GM21526 (cell line): ENCODE measurements at regions not wholly inside any gene's neighbourhood (a gene's known extent, or its start where the extent isn't known, plus 50 kb on each side); places are given as distances from the start of the nearest gene placed in this dataset.
A peak's percentile ranks its signal among the peaks of the same experiment; 100 is the strongest.
"Not testable (repeated sequence)": the region's sequence is repeated elsewhere in the genome, so short reads cannot be mapped to it uniquely, and the experiment has no call there.

Experiments used
- ATAC-seq: cut with Tn5 transposase; IDR thresholded peaks from one replicate; pipeline ENCODE4 v1.9.1; 2021; ENCODE audit warnings: moderate library complexity; ENCODE audit not compliant: unreplicated experiment, low FRiP score

DNA sequence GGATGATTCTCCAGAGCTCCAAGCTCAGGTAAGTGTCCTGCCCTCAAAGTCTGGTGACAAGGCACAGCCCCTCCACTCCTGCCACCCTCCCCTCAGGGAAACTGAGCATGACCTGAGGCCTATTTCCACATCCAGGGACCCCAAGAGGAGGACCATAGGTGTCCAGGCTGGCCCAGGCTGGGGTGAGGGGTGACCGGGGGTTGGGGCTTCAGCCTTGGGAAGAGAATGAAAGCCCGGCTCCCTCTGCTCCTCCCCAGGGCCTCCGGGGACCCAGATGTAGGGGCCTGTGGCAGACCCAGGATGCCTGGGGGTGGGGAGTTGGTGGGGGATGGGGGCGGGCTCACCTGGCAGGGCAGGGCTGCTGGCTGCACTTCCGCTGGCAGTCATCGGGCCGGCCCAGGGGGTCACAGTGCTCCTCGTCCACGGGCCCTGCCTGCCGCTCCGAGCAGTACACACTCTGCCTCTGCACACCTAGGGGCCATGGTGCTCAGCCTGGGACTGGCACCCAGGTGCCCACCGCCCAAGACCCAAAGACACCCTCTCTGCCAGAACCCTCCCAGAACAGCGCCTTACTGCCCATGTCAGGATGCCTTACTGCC lies 116.5 kb upstream of the AKAP13 start:
- ATAC-seq = not testable (repeated sequence)

DNA sequence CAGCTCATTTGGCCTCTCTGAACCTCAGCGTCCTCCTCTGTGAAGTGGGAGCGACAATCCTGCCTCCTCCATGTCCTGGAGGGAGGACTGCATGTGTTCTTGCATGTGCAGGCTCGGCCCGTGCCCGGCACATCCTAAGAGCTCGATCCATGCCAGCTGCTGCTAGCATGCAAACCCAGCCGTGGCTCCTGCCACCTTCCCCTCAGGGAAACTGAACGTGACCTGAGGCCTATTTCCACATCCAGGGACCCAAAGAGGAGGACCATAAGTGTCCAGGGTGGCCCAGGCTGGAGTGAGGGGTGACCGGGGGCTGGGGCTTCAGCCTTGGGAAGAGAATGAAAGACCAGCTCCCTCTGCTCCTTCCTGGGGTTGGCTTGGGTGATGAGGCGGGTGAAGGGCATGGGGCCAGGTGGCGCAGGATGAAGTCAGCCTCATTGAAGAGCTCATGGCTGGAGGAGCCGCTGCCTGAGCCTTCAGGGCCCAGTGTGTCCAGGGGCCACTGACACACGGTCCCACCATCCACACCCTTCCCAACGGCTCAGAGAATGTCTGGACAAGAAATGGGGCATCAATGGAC lies 115.7 kb upstream of the AKAP13 start:
- ATAC-seq = not testable (repeated sequence)

DNA sequence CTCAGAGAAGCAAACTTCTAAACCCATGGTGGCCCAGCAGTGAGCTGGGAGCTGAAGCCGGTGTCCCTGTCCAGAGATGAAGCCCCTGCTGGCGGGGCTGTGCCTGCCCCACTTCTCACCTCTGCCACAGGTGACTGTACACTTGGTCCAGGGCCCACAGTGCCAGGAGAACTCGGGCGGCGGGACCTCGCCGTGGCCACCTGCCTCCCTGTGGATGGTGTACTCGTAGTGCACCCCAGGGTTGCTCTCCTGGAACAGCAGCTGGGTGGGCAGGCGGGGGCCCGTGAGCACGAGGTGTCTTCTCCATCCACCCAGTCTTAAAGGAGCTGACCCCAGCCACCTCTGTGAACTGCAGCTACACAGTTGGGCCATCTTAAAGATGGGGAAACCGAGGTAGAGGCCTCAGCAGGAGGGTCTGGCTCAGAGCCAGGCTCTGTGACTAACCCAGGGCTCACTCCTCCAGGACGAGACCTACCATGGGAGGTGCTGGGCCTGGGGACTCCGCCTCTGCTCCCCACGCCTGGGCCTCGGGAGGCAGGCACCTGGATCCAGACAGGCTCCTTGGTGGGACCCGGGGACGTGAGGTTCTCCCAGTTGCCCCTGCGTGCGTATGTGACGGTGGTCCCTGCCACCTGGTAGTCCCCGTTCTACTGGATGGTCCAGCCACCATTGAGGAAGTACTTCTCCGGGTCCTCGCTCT lies 113.1 kb upstream of the AKAP13 start:
- not testable (repeated sequence) for ATAC-seq

DNA sequence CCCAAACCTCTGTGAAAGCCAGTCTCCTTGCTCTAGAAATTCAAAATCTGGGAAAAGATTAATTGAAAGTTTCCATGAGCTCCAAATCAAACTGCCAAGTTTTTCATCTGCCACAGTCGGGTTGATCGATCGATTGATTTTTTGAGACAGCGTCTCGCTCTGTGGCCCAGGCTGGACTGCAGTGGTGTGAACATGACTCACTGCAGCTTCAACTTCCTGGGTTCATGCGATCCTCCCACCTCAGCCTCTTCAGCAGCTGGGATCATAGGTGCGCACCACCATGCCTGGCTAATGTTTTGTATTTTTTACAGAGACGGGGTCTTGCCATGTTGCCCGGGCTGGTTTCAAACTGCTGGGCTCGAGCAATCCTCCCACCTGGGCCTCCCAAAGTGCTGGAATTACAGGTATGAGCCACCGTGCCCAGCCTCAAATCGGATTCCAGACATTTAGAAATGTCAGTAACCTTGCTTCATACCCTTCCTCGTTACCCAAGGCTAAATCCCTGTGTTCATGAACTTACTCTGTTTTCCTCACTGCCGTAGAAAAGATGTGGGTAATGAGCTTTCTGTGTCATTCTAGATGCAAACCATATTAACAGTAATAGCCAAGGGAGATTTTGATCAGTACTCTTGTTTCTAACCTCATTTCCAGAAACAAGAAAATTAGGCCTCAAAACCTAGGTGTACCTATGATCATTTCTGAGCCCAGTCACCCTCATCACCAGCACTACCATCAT lies 105.9 kb upstream of the AKAP13 start:
- no peak for ATAC-seq

DNA sequence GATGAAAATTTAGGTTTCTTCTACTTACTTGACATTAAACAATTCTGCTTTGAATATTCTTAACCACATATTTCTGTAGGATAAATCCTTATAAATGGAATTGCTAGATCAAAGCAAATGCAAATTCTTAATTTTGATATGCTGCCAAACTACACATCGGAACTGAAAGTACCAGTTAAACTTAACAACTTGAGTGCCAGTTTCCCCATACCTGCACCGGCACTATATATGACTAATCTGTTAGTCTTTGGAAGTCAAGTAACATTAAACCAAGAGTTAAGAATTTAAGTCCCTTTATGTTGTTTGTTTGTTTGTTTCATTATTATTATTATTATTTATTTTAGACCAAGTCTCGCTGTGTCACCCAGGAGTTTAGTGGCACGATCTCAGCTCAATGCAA lies 103.9 kb upstream of the AKAP13 start:
- ATAC-seq = no peak

DNA sequence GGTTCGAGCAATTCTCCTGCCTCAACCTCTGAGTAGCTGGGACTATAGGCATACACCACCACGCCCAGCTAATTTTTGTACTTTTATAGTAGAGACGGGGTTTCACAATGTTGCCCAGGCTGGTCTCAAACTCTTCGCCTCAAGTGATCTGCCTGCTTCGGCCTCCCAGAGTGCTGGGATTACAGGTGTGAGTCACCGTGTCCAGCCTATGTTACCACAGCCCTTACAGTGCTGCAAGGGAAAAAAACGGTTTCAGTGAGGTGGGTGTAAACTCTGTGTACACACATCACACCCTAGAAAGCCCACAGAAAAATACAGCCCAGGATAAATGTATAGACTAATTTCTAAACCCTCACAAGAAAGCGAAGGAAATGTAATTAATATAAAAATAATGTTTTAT lies 103.5 kb upstream of the AKAP13 start:
- ATAC-seq = no peak

DNA sequence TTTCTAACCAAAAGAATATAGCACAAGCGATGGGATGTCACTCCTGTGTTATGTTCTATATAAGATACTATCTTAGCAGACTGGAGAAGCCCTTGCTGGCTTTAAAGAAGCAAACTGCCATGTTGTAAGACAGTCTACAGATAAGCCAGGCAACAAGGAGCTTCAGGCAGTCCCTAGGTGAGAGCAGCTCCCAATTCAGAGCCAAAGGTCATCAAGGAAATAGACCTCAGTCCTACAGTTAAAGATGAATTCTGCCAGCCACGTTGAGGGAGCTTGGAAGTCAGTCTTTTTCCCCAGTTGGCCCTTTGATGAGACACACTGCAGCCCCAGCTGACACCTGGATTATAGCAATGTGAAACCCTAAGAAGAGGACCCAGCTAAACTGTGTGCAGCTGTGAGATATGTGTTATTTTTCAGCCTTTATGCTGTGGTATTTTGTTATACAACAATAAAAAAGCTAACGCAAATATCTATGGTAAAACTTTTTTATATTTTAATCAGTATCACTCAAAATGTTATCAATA lies 102.5 kb upstream of the AKAP13 start:
- no peak for ATAC-seq

DNA sequence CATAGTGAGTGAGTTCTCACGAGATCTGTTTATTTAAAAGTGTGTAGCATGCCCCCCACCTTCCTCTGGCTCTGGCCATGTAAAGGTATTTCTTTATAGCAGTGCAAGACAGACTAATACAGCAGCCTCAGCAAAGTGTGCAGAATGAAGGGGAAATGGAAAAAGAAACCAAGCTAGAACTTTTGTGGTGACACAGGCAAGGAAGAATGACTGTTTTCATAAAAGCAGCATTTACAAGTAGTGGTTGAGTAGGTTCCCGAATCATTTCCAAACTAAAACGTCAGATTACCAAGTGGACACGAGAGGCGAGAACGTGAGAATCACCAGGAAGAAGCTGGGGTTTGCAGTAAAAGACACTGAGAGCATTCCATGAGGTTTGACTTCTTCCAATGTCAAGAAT lies 100.2 kb upstream of the AKAP13 start:
- ATAC-seq = no peak

DNA sequence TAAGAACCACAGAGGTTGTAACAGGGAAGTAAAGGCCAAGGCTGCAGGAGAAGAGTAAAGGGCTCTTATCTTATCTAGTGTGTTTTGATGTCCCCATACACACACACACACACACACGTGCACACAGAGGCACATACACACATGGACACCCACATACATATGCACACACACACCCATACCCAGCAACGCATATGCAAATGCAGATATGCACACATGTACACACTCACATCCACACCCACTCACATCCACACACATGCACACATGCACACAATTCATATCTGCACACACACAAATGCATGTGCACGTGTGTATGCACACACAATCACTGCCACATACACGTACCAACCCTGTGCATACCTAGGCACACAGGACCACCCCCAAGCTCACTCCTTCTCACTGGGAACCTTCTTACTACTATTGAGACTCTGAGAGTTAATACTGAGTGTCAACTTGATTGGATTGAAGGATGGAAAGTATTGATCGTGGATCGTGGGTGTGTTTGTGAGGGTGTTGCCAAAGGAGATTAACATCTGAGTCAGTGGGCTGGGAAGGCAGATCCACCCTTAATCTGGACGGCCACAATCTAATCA lies 99.0 kb upstream of the AKAP13 start:
- ATAC-seq = no peak

DNA sequence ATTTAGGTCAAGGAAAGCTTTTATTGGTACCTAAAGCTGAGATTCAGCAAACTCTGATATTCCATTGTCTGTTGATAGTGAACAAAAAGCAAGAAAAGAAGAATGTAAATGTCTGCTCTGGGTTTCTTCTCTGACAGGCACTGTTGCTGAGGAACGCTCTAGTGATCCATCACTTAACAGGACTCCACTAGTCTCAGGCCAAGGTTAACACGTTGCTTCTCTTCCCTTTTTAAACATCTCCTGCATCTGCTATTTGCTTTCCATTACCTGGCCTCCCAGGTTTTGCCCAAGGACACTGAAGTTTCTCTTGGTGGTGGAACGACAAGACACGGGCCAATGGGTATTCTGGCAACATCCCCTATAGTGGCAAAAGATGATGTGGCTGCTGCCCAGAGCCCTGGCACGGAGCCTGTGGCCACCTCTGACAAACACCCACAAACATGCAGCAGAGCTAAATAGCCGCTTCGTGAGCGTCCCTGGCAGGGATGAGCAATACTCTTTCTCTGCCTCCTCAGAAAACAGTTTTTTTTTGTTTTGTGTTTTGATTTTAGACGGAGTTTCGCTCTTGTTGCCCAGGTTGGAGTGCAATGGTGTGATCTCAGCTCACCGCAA lies 97.8 kb upstream of the AKAP13 start:
- ATAC-seq = no peak

DNA sequence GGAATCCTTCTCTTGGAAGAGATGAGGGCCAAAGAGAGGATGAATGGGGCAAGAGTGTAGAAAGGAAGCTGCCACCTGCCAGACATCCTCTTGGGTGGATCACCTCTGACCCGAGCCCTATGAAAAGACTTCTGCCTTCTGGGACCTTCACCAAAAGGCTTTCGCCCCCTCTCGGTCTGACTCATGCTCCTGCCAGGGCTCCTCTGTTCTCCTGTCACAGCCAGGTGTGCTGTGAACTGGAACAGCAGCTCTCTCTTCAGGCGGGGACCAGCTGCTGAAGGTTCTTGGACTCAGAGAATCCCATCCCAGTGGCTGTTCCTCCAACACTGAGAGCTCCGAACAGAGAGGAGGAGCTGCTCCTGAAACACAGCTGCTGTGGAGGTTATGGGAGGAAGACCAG lies 96.6 kb upstream of the AKAP13 start:
- ATAC-seq = peak; percentile 70

DNA sequence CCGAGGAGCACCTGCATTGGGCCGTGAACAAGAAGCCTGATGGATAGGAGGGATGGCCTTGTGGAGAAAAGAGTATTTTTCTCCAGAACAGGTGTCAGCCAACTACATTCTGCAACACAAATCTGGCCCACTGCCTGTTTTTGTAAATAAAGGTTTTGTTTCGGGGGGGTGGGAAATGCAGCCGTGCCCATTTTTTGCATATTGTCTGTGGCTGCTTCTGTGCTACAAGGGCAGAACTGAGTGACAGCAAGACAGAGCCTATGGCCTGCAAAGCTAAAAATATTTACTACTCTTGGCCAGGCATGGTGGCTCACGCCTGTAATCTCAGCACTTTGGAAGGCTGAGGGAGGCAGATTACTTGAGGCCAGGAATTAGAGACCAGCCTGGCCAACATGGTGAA lies 95.9 kb upstream of the AKAP13 start:
- ATAC-seq = peak; percentile 63

DNA sequence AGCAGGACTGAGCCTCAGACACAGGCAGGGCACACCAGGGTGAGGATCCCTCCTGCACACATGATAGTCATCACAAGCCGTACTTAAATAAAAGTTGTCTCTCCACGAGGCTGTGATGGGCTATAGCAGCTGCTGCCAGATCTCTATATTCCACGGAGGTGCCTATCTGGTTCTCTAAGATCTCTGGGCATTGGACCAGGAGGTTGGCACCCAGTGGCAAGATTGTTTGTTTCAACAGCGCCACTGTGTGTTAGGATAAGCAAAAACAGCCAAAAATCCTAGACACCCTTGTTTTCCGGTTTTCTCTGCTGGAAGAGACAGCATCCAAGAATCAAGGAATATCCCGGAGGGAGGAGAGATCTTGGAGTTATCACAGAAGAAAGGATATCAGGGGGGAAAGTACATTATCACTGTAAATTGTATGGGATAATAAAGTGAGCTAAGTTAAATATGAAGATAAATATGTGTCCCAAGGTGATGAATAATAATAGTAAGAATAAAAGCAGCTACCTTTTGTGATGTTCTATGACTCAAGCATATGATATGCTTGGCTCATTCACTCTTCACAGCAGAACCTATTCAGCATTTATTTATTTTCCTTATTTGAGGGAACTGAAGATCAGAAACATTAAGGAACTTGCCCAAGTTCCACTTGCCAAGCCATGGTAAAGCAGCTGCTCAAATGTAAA lies 90.6 kb upstream of the AKAP13 start:
- no peak for ATAC-seq

DNA sequence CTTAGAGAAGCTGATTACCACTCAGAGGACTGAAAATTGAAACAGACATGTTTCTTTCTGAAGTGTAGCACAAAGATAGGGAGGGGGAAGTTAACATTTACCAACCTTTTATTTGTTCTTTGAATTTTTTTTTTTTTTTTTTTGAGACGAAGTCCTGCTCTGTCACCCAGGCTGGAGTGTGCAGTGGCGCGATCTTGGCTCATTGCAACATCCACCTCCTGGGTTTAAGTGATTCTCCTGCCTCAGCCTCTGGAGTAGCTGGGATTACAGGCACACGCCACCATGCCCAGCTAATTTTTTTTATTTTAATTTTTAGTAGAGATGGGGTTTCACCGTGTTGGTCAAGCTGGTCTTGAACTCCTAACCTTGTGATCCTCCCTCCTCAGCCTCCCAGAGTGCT lies 87.8 kb upstream of the AKAP13 start:
- not testable (repeated sequence) for ATAC-seq

DNA sequence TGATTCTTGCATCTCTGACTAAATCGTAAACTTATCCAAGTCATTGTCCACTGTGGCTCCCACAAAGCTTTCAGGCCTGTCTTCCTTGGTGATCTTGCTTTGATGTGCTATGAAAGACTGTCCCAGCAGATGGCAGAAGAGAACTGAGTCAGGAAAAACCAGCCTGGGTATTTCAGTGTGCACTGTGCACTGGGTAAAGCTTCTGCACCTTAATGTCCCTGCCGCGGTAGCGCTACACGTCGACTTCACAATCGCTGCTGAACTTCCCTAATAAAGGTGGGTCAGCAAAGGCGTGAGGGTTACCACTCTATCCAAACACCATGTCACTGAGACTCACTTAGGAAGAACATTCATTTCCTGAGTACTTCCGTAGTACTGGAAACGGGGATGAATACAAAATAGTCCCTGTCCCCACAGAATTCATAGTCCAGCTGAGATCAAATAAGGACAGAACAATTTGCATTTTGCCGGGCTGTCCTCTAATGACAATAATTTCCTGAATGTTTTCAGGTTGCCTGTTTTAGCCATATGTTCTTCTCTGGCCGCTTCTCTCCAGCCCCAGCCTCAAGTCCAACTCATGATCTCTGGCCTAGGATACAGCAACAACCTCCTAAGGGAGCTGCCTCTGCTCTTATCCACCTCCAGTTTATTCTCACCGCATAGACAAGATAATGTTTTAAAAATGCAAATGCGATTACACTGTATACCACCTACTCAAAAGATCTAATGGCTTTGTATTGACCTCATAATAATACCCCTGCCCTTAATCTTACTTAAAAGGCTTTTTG lies 83.6 kb upstream of the AKAP13 start:
- ATAC-seq = peak; percentile 78

DNA sequence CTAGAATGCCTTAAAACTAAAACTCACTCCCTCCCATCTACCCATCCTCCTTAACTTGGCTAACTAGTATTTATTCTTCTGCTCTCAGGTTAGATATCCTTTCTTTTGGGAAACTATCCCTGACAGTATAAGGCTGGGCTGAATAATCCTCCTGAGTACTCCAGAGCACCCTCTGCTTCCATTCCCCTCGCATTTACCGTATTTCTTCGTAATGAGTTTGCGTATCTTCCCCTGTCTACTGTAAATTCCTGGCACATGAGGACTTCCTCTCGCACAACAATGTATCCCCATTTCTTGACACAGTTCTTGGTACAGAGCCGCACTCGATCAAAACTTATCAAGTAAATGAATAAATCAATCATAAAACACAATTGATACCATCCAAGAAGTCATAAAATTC lies 82.9 kb upstream of the AKAP13 start:
- ATAC-seq = no peak

DNA sequence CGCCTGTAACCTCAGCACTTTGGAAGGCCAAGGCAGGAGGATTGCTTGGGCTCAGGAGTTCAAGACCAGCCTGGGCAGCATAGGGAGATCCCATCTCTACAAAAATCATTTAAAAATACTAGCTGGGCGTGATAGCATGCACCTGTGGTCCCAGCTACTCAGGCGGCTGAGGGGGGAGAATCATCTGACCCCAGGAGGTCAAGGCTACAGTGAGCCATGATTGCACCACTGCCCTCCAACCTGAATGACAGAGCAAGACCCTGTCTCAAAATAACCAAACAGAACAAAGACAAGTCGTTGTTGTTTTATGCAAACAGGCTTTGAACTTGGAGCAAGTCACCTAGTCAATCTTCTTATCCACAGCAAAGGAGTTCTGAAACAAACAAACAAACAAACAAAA lies 82.0 kb upstream of the AKAP13 start:
- ATAC-seq = no peak

DNA sequence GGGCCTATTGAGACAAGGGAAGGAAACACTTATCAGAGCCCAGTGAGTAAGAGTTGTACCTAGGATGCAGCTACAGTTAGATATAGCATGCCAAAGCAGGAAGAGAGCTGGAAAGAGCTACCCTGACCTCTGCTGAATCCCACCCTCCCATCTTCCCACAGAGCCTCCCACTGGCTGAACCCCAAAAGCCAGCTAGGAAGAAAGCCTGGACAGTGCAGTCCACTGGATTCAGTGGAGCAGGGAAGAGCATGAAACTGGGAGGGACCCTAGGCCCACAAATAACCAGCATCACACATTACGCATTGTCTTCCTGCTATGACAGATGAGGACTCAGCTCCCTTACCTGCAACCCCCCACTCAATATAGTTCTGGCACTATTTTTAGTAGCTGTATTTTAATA lies 81.5 kb upstream of the AKAP13 start:
- ATAC-seq = no peak

DNA sequence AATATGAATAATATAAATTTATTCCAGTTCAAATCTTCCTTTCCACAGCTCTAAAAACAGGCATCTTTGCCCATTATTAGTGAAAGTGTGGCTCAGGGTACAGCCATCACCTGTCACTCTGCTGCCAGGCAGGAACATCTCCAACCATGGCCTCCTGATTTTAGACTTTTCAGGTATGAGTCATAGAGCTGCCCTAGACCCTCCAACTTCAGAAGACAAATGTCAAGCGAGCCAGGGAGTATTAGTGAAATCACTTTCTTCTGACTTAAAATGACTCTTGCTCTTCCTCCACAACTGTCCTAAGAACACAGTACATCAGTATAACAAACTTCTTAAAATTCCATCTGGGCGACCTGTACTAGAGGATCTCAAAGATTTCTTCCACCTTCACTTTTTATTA lies 78.1 kb upstream of the AKAP13 start:
- no peak for ATAC-seq
